Hematopoietic multipotent progenitor cell treated with erythropoietin and hydrocortisone succinate and interleukin-3 and kit ligand, for 4 days (in vitro differentiated cells): ENCODE measurements at regions not wholly inside any gene's neighbourhood (a gene's known extent, or its start where the extent isn't known, plus 50 kb on each side); places are given as distances from the start of the nearest gene placed in this dataset.
"Not testable (repeated sequence)": the region's sequence is repeated elsewhere in the genome, so short reads cannot be mapped to it uniquely, and the experiment has no call there.

Source experiments
- DNase-seq: peaks from one replicate; pipeline ENCODE4 v3.0.0-alpha.2; 2015

- DNase-seq: not testable (repeated sequence)
Observed at GRCh38 chr5:130294798-130295197, 390.5 kb downstream of the CHSY3 start.

- no peak for DNase-seq
Observed at GRCh38 chr5:130290219-130290618, 386.0 kb downstream of the CHSY3 start.

GRCh38 chr5:130289132-130290088, 385.1 kb downstream of the CHSY3 start:
- DNase-seq: no peak

GRCh38 chr5:130287438-130287837, 383.2 kb downstream of the CHSY3 start:
- no peak for DNase-seq

- DNase-seq: no peak
Observed at GRCh38 chr5:130286971-130287370, 382.7 kb downstream of the CHSY3 start.

GRCh38 chr5:130282049-130282448, 377.8 kb downstream of the CHSY3 start:
- no peak for DNase-seq

- no peak for DNase-seq
Observed at GRCh38 chr5:130280528-130281217, 376.4 kb downstream of the CHSY3 start.

GRCh38 chr5:130279386-130279785, 375.1 kb downstream of the CHSY3 start:
- DNase-seq: no peak

- no peak for DNase-seq
Observed at GRCh38 chr5:130278136-130278535, 373.9 kb downstream of the CHSY3 start.

GRCh38 chr5:130277522-130277921, 373.3 kb downstream of the CHSY3 start:
- DNase-seq: no peak

GRCh38 chr5:130277002-130277401, 372.7 kb downstream of the CHSY3 start:
- no peak for DNase-seq

- DNase-seq: no peak
Observed at GRCh38 chr5:130272837-130273236, 368.6 kb downstream of the CHSY3 start.

GRCh38 chr5:130270786-130271185, 366.5 kb downstream of the CHSY3 start:
- no peak for DNase-seq

GRCh38 chr5:130268489-130268888, 364.2 kb downstream of the CHSY3 start:
- DNase-seq: no peak

- no peak for DNase-seq
Observed at GRCh38 chr5:130267926-130268325, 363.7 kb downstream of the CHSY3 start.

- no peak for DNase-seq
Observed at GRCh38 chr5:130260481-130260880, 356.2 kb downstream of the CHSY3 start.

GRCh38 chr5:130251931-130252330, 347.7 kb downstream of the CHSY3 start:
- peak; percentile 35 for DNase-seq

GRCh38 chr5:130243641-130244040, 339.4 kb downstream of the CHSY3 start:
- no peak for DNase-seq

- peak; percentile 22 for DNase-seq
Observed at GRCh38 chr5:130237721-130238120, 333.5 kb downstream of the CHSY3 start.
